CD4-positive, alpha-beta T cell (primary cell): ENCODE measurements at regions not wholly inside any gene's neighbourhood (a gene's known extent, or its start where the extent isn't known, plus 50 kb on each side); places are given as distances from the start of the nearest gene placed in this dataset.

Experiments used
- ATAC-seq: fragments of 200-7000 bp; cut with Tn5 transposase; one replicate; pipeline ENCODE4 v1.10.0; 2022; ENCODE audit warnings: mild to moderate bottlenecking; ENCODE audit not compliant: poor library complexity
- CTCF ChIA-PET: fragments of 350-600 bp; sonication (Branson Sonifier 250); formaldehyde crosslinking; loops from one replicate; lab custom pipeline; 2021; ENCODE audit warnings: antibody characterized with exemption, inconsistent platforms; lab: Charles Lee
- POLR2A ChIA-PET: fragments of 350-600 bp; sonication (Branson Sonifier 250); formaldehyde crosslinking; loops from one replicate; lab custom pipeline; 2021; ENCODE audit warnings: antibody characterized with exemption, inconsistent platforms; lab: Charles Lee
- DNase-seq, 14 experiments: peaks; one replicate each; pipeline ENCODE4 v3.0.0-alpha.2; 2013 to 2020; ENCODE audit warnings: mixed read lengths in 2 of 14
- H3K27ac ChIP-seq, 2 donors: one replicate each; pipeline versions ENCODE4 v1.5.1 to v1.7.0; 2013; ENCODE audit warnings: low read length in 2 of 2, low read depth in 1 of 2, mild to moderate bottlenecking in 1 of 2
- H3K27me3 ChIP-seq, 2 experiments: 1 replicate in 1 of 2; 2 replicates in 1 of 2; pipeline versions ENCODE4 v1.6.1 to v1.7.0; 2013; ENCODE audit warnings: low read length in 2 of 2, control low read depth in 1 of 2, mild to moderate bottlenecking in 1 of 2, moderate library complexity in 1 of 2; ENCODE audit not compliant: insufficient read depth in 2 of 2, control insufficient read depth in 1 of 2
- H3K36me3 ChIP-seq: one replicate; pipeline ENCODE4 v1.6.1; 2013; ENCODE audit warnings: low read length, control low read depth; ENCODE audit not compliant: insufficient read depth
- H3K4me1 ChIP-seq: one replicate; pipeline ENCODE4 v1.6.1; 2013; ENCODE audit warnings: low read length, control low read depth; ENCODE audit not compliant: insufficient read depth
- H3K4me3 ChIP-seq: one replicate; pipeline ENCODE4 v1.5.1; 2013; ENCODE audit warnings: mild to moderate bottlenecking, low read length, moderate library complexity
- H3K9me3 ChIP-seq, 2 experiments: 1 replicate in 1 of 2; 2 replicates in 1 of 2; pipeline versions ENCODE4 v1.6.1 to v1.7.0; 2013; ENCODE audit warnings: low read length in 2 of 2, mild to moderate bottlenecking in 2 of 2, control low read depth in 1 of 2, moderate library complexity in 1 of 2; ENCODE audit not compliant: control insufficient read depth in 1 of 2, insufficient read depth in 1 of 2
- H3K27ac Mint-ChIP-seq: one replicate; pipeline ENCODE4 v1.8.0; 2020; ENCODE audit warnings: mixed read lengths
- H3K27me3 Mint-ChIP-seq: one replicate; pipeline ENCODE4 v1.8.0; 2021; ENCODE audit warnings: mixed read lengths
- H3K36me3 Mint-ChIP-seq: one replicate; pipeline ENCODE4 v1.8.0; 2021; ENCODE audit warnings: low read depth, mixed read lengths
- H3K4me1 Mint-ChIP-seq: one replicate; pipeline ENCODE4 v1.8.0; 2021; ENCODE audit warnings: low read depth, mixed read lengths
- H3K4me3 Mint-ChIP-seq: one replicate; pipeline ENCODE4 v1.8.0; 2020; ENCODE audit warnings: mild to moderate bottlenecking, mixed read lengths
- H3K9me3 Mint-ChIP-seq: one replicate; pipeline ENCODE4 v1.8.0; 2020; ENCODE audit warnings: mixed read lengths
- intact Hi-C, 2 experiments: fragments of 100-400 bp; cut with DNase I in 1 of 2; cut with micrococcal nuclease in 1 of 2; formaldehyde crosslinking; loops; one replicate each; pipeline versions ENCODE4 v1.15.1 to v1.9.0; 2023 to 2025; cut with DNase I, micrococcal nuclease
- TF ChIP-seq, protein P1 (sequence below): fragments of 200-600 bp; IDR thresholded peaks from one replicate; pipeline ENCODE4 v1.8.0; 2022; ENCODE audit warnings: antibody characterized with exemption, mild to moderate bottlenecking

DNA sequence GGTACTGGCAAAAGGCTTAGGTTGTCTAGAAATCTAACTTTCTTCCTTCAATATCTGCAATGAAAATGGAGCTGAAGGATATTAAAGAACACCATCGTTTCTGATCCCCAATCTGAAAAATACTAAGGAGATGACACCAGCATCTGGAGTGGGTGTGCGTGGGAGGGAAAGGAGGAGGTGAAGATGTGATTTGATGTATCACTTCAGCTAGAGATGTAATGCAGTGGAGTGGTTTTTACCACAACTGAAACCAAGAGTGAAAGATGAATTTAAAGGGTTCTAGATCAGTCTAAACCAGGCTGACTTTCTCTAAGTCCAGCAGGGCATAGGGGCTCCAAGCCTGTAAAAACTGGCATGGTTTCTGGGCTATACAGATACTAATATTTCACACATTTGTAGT, 148.4 kb downstream of the AKAP11 start:
- Histone ChIP-seq H3K4me1 (no peaks in the 10 kb centered on the region), H3K36me3 (no peaks in the 10 kb centered on the region), H3K27ac (no peak overlapping the region), H3K27me3 (no peaks in the 10 kb centered on the region), H3K4me3 (no peak overlapping the region), H3K9me3 (no peaks in the 10 kb centered on the region)
- no peak overlapping the region for H3K4me3 Mint-ChIP-seq
- H3K36me3 Mint-ChIP-seq: peaks cover 4% of the 10 kb centered on the region
- CTCF ChIA-PET: no interaction called here
- intact Hi-C loops: no loop called here
- no peaks in the 10 kb centered on the region for H3K4me1 Mint-ChIP-seq
- H3K27ac Mint-ChIP-seq: no peak overlapping the region
- H3K9me3 Mint-ChIP-seq: peaks cover 7% of the 10 kb centered on the region
- no peak for DNase-seq
- no peak for ATAC-seq
- TF ChIP-seq, protein P1, sequence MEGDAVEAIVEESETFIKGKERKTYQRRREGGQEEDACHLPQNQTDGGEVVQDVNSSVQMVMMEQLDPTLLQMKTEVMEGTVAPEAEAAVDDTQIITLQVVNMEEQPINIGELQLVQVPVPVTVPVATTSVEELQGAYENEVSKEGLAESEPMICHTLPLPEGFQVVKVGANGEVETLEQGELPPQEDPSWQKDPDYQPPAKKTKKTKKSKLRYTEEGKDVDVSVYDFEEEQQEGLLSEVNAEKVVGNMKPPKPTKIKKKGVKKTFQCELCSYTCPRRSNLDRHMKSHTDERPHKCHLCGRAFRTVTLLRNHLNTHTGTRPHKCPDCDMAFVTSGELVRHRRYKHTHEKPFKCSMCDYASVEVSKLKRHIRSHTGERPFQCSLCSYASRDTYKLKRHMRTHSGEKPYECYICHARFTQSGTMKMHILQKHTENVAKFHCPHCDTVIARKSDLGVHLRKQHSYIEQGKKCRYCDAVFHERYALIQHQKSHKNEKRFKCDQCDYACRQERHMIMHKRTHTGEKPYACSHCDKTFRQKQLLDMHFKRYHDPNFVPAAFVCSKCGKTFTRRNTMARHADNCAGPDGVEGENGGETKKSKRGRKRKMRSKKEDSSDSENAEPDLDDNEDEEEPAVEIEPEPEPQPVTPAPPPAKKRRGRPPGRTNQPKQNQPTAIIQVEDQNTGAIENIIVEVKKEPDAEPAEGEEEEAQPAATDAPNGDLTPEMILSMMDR: no peak
- POLR2A ChIA-PET: no interaction called here
- no peaks in the 10 kb centered on the region for H3K27me3 Mint-ChIP-seq

- ATAC-seq (no peak), DNase-seq (no peak)
- no peaks in the 10 kb centered on the region for H3K4me1 Mint-ChIP-seq
- intact Hi-C loops: no loop called here
- ChIA-PET POLR2A (no interaction called here), CTCF (no interaction called here)
- H3K9me3 Mint-ChIP-seq: peaks cover 7% of the 10 kb centered on the region
- TF ChIP-seq, protein P1: no peak
- H3K27me3 Mint-ChIP-seq: no peaks in the 10 kb centered on the region
- no peak overlapping the region for H3K4me3 Mint-ChIP-seq
- peaks cover 4% of the 10 kb centered on the region for H3K36me3 Mint-ChIP-seq
- H3K4me3 ChIP-seq: no peak overlapping the region
- no peaks in the 10 kb centered on the region for H3K27me3 ChIP-seq
- H3K4me1 ChIP-seq: no peaks in the 10 kb centered on the region
- H3K9me3 ChIP-seq: no peaks in the 10 kb centered on the region
- H3K27ac Mint-ChIP-seq: no peak overlapping the region
- H3K27ac ChIP-seq: no peak overlapping the region
- no peaks in the 10 kb centered on the region for H3K36me3 ChIP-seq
These were observed 150.7 kb downstream of the AKAP11 start for GRCh38 chr13:42422681-42423080.

DNA sequence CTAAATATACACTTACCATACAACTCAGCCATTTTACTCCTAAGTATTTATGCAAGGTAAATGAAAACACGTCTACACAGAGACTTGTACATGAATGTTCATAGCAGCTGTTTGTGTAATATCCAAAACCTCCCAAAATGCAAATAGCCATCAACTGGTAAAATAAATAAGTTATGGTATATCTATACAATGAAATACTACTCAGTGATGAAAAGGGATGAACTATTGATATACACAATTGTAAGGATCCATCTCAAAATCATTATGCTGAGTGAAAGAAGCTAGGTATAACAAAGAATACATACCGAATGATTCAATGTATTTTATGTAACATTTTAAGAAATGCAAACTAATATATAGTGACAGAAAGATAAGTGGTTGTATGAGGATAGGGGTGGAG, 149.8 kb upstream of the TNFSF11 start:
- H3K9me3 Mint-ChIP-seq: peaks cover 7% of the 10 kb centered on the region
- H3K4me3 Mint-ChIP-seq: no peak overlapping the region
- no peak overlapping the region for H3K27ac ChIP-seq
- no peak overlapping the region for H3K4me3 ChIP-seq
- H3K9me3 ChIP-seq: no peaks in the 10 kb centered on the region
- intact Hi-C loops: no loop called here
- no peak for ATAC-seq
- H3K4me1 ChIP-seq: no peaks in the 10 kb centered on the region
- H3K27me3 ChIP-seq: no peaks in the 10 kb centered on the region
- no peaks in the 10 kb centered on the region for H3K4me1 Mint-ChIP-seq
- H3K36me3 Mint-ChIP-seq: peaks cover 4% of the 10 kb centered on the region
- H3K27ac Mint-ChIP-seq: no peak overlapping the region
- no peak for DNase-seq
- no peaks in the 10 kb centered on the region for H3K36me3 ChIP-seq
- no peaks in the 10 kb centered on the region for H3K27me3 Mint-ChIP-seq
- TF ChIP-seq, protein P1: no peak
- ChIA-PET CTCF (no interaction called here), POLR2A (no interaction called here)
